Spleen (tissue), 7 donors: ENCODE measurements at regions not wholly inside any gene's neighbourhood (a gene's known extent, or its start where the extent isn't known, plus 50 kb on each side); places are given as distances from the start of the nearest gene placed in this dataset.

Experiments used
- CTCF ChIP-seq, 11 experiments: fragments of 200-600 bp in 7 of 11; fragments of 450-650 bp in 4 of 11; sonication (generic) in 4 of 11; IDR thresholded peaks in 8 of 11; conservative IDR thresholded peaks in 3 of 11; 1 replicate in 7 of 11; 2 replicates in 4 of 11; pipeline versions ENCODE4 v1.4.0 to v1.8.0; 2016 to 2021; ENCODE audit warnings: antibody characterized with exemption in 11 of 11, inconsistent platforms in 4 of 11, mild to moderate bottlenecking in 1 of 11
- POLR2A ChIP-seq, 3 donors: fragments of 450-650 bp; IDR thresholded peaks; one replicate each; pipeline ENCODE4 v1.5.1; 2017; ENCODE audit warnings: antibody characterized with exemption in 3 of 3, mild to moderate bottlenecking in 1 of 3
- POLR2AphosphoS5 ChIP-seq, 3 donors: sonication (generic); formaldehyde crosslinking; IDR thresholded peaks; one replicate each; pipeline ENCODE4 v1.5.1; 2017; ENCODE audit warnings: antibody characterized with exemption in 3 of 3
- donor health status: DM: no; HTN: no; CAD: no; lungs with moderate emphysema.
- donor health status: DM: no; HTN: no; CAD: no.
- donor health status: DM: no; HTN: no; CAD: no.

GRCh38 chr10:78813998-78814399 is 254.8 kb upstream of the ZMIZ1 start:
- TF ChIP-seq CTCF (IDR thresholded peaks at IDR 0.05 in 8 of 11, conservative IDR thresholded peaks at IDR 0.05 in 3 of 11): no peak
- no peak for TF ChIP-seq POLR2A (IDR thresholded peaks at IDR 0.05)
- TF ChIP-seq POLR2AphosphoS5 (IDR thresholded peaks at IDR 0.05): no peak
